ENCODE measurements at regions not wholly inside any gene's neighbourhood (a gene's known extent, or its start where the extent isn't known, plus 50 kb on each side); places are given as distances from the start of the nearest gene placed in this dataset.

- no peaks in the 10 kb centered on the region for H3K4me1 ChIP-seq
- H3K27ac Mint-ChIP-seq (ENCODE audit: unreplicated experiment): no peak overlapping the region
- H3K36me3 ChIP-seq (ENCODE audit: control insufficient read depth, insufficient read depth, low read length): no peaks in the 10 kb centered on the region
- no peaks in the 10 kb centered on the region for H3K36me3 Mint-ChIP-seq (ENCODE audit: insufficient read depth, unreplicated experiment)
- ChIA-PET CTCF (no interaction called here), POLR2A (no interaction called here)
- no peak overlapping the region for H3K4me3 ChIP-seq (ENCODE audit: low read depth, low read length)
- intact Hi-C loops (cut with micrococcal nuclease; ENCODE audit: unreplicated experiment): no loop called here
- no peak for TF ChIP-seq CTCF (IDR thresholded peaks at IDR 0.05; ENCODE audit: insufficient read depth in 1 of 2, low read depth in 1 of 2, low read length in 1 of 2, severe bottlenecking in 1 of 2, unreplicated experiment in 1 of 2)
- H3K27me3 ChIP-seq (replicated peaks; ENCODE audit: control insufficient read depth, insufficient read depth, low read length): no peaks in the 10 kb centered on the region
- BruUV-seq (replicated peaks): no TSS peak
- no peaks in the 10 kb centered on the region for H3K4me1 Mint-ChIP-seq (ENCODE audit: low read depth, unreplicated experiment)
- H3K27me3 Mint-ChIP-seq (ENCODE audit: insufficient read depth, unreplicated experiment): no peaks in the 10 kb centered on the region
- H3K9me3 Mint-ChIP-seq (ENCODE audit: unreplicated experiment): no peaks in the 10 kb centered on the region
- no peaks in the 10 kb centered on the region for H3K9me3 ChIP-seq
- H3K4me3 Mint-ChIP-seq (ENCODE audit: unreplicated experiment): no peak overlapping the region
- no peak for DNase-seq
Measured at GRCh38 chr18:47512056-47512455, 260.6 kb upstream of the SKOR2 start.

GRCh38 chr18:47510831-47511230 is 259.4 kb upstream of the SKOR2 start:
- no TSS peak for BruUV-seq (replicated peaks)
- CTCF ChIA-PET: no interaction called here
- no peaks in the 10 kb centered on the region for H3K36me3 ChIP-seq (ENCODE audit: control insufficient read depth, insufficient read depth, low read length)
- intact Hi-C loops (cut with micrococcal nuclease; ENCODE audit: unreplicated experiment): no loop called here
- Mint-ChIP-seq H3K4me3 (ENCODE audit: unreplicated experiment) (no peak overlapping the region), H3K9me3 (ENCODE audit: unreplicated experiment) (no peaks in the 10 kb centered on the region), H3K27ac (ENCODE audit: unreplicated experiment) (no peak overlapping the region), H3K4me1 (ENCODE audit: low read depth, unreplicated experiment) (no peaks in the 10 kb centered on the region), H3K27me3 (ENCODE audit: insufficient read depth, unreplicated experiment) (no peaks in the 10 kb centered on the region), H3K36me3 (ENCODE audit: insufficient read depth, unreplicated experiment) (no peaks in the 10 kb centered on the region)
- H3K9me3 ChIP-seq: no peaks in the 10 kb centered on the region
- H3K4me3 ChIP-seq (ENCODE audit: low read depth, low read length): no peak overlapping the region
- POLR2A ChIA-PET: no interaction called here
- H3K4me1 ChIP-seq: no peaks in the 10 kb centered on the region
- H3K27me3 ChIP-seq (replicated peaks; ENCODE audit: control insufficient read depth, insufficient read depth, low read length): no peaks in the 10 kb centered on the region
- TF ChIP-seq CTCF (IDR thresholded peaks at IDR 0.05; ENCODE audit: insufficient read depth in 1 of 2, low read depth in 1 of 2, low read length in 1 of 2, severe bottlenecking in 1 of 2, unreplicated experiment in 1 of 2): no peak
- DNase-seq: no peak

GRCh38 chr18:47507651-47508050 is 256.2 kb upstream of the SKOR2 start:
- no peaks in the 10 kb centered on the region for H3K36me3 Mint-ChIP-seq (ENCODE audit: insufficient read depth, unreplicated experiment)
- H3K27ac Mint-ChIP-seq (ENCODE audit: unreplicated experiment): no peak overlapping the region
- no peak for TF ChIP-seq CTCF (IDR thresholded peaks at IDR 0.05; ENCODE audit: insufficient read depth in 1 of 2, low read depth in 1 of 2, low read length in 1 of 2, severe bottlenecking in 1 of 2, unreplicated experiment in 1 of 2)
- no peaks in the 10 kb centered on the region for H3K27me3 ChIP-seq (replicated peaks; ENCODE audit: control insufficient read depth, insufficient read depth, low read length)
- H3K9me3 Mint-ChIP-seq (ENCODE audit: unreplicated experiment): no peaks in the 10 kb centered on the region
- H3K4me3 Mint-ChIP-seq (ENCODE audit: unreplicated experiment): no peak overlapping the region
- no TSS peak for BruUV-seq (replicated peaks)
- intact Hi-C loops (cut with micrococcal nuclease; ENCODE audit: unreplicated experiment): no loop called here
- H3K4me3 ChIP-seq (ENCODE audit: low read depth, low read length): no peak overlapping the region
- H3K9me3 ChIP-seq: no peaks in the 10 kb centered on the region
- DNase-seq: no peak
- H3K36me3 ChIP-seq (ENCODE audit: control insufficient read depth, insufficient read depth, low read length): no peaks in the 10 kb centered on the region
- H3K27me3 Mint-ChIP-seq (ENCODE audit: insufficient read depth, unreplicated experiment): peaks cover 2% of the 10 kb centered on the region
- ChIA-PET CTCF (no interaction called here), POLR2A (no interaction called here)
- H3K4me1 Mint-ChIP-seq (ENCODE audit: low read depth, unreplicated experiment): no peaks in the 10 kb centered on the region
- no peaks in the 10 kb centered on the region for H3K4me1 ChIP-seq

Data from Caco-2 (cell line).